ENCODE measurements at regions not wholly inside any gene's neighbourhood (a gene's known extent, or its start where the extent isn't known, plus 50 kb on each side); places are given as distances from the start of the nearest gene placed in this dataset.

- ChIA-PET CTCF (ENCODE audit: partially characterized antibody) (no interaction called here), POLR2A (ENCODE audit: partially characterized antibody) (no interaction called here)
- H3K9me3 ChIP-seq (ENCODE audit: control insufficient read depth in 1 of 2, low read length in 2 of 2), result no peaks in the 10 kb centered on the region
- no peak overlapping the region for H3K4me3 ChIP-seq (ENCODE audit: low read length in 2 of 2)
- intact Hi-C loops (cut with micrococcal nuclease), result loop anchor here (5.0 kb wide), 1 partner anchor 1688 kb away; no protein-coding TSS in a partner anchor
- no peaks in the 10 kb centered on the region for H3K27me3 ChIP-seq (ENCODE audit: insufficient read depth, low read length)
- no peak overlapping the region for H3K4me3 Mint-ChIP-seq
- H3K36me3 Mint-ChIP-seq, result no peaks in the 10 kb centered on the region
- no peaks in the 10 kb centered on the region for H3K36me3 ChIP-seq (ENCODE audit: insufficient read depth, low read length)
- no peak overlapping the region for H3K27ac Mint-ChIP-seq
- H3K4me1 ChIP-seq (ENCODE audit: insufficient read depth, low read length), result no peaks in the 10 kb centered on the region
- no peaks in the 10 kb centered on the region for H3K4me1 Mint-ChIP-seq
- H3K27me3 Mint-ChIP-seq, result no peaks in the 10 kb centered on the region
- H3K27ac ChIP-seq (ENCODE audit: low read depth, low read length), result no peak overlapping the region
- peaks cover 0 to 2% (median 0%) of the 10 kb centered on the region in 8 donors for H3K9me3 Mint-ChIP-seq
- no peak for DNase-seq
Measured at GRCh38 chr6:95959261-95959660, 56.5 kb upstream of the FUT9 start.
